IMR-90 (cell line): ENCODE measurements at regions not wholly inside any gene's neighbourhood (a gene's known extent, or its start where the extent isn't known, plus 50 kb on each side); places are given as distances from the start of the nearest gene placed in this dataset.
"Not testable (repeated sequence)": the region's sequence is repeated elsewhere in the genome, so short reads cannot be mapped to it uniquely, and the experiment has no call there.

Source experiments
- ATAC-seq: fragments of 200-7000 bp; cut with Tn5 transposase; 2 replicates; pipeline ENCODE4 v1.9.1; 2020; ENCODE audit warnings: low read depth, mild to moderate bottlenecking, moderate library complexity
- BruUV-seq: library from RNA; stranded (reverse); fragments of 400-500 nt; replicated peaks from 2 replicates; lab custom pipeline; 2021; lab: Mats Ljungman, UMichigan
- CTCF ChIA-PET: fragments of 300-600 bp; formaldehyde crosslinking; extraction: SDS; loops from one replicate; lab custom pipeline; 2021; ENCODE audit warnings: antibody characterized with exemption; lab: Yijun Ruan, JAX
- POLR2A ChIA-PET: fragments of 300-600 bp; sonication (Branson Sonifier 250); formaldehyde crosslinking; loops from one replicate; lab custom pipeline; 2022; ENCODE audit warnings: antibody characterized with exemption; ENCODE audit not compliant: unreplicated experiment; lab: Charles Lee
- DNase-seq: peaks from one replicate; pipeline ENCODE4 v3.0.0; 2013
- H2AFZ ChIP-seq: replicated peaks from 2 replicates; pipeline ENCODE3; 2013; ENCODE audit warnings: low read length, mild to moderate bottlenecking; ENCODE audit not compliant: poor library complexity
- H2AK5ac ChIP-seq: 2 replicates; pipeline ENCODE4 v1.6.1; 2013; ENCODE audit warnings: low read depth, low read length, inconsistent platforms
- H2AK9ac ChIP-seq: replicated peaks from 2 replicates; pipeline ENCODE3; 2013; ENCODE audit warnings: mild to moderate bottlenecking, low read depth, low read length, moderate library complexity; ENCODE audit not compliant: poor library complexity
- H2BK120ac ChIP-seq: 2 replicates; pipeline ENCODE4 v1.6.1; 2013; ENCODE audit warnings: low read depth, low read length, inconsistent platforms
- H2BK15ac ChIP-seq: 3 replicates; pipeline ENCODE4 v1.6.1; 2013; ENCODE audit warnings: low read depth, low read length, inconsistent platforms
- H2BK20ac ChIP-seq: 2 replicates; pipeline ENCODE4 v1.6.1; 2013; ENCODE audit warnings: low read depth, mild to moderate bottlenecking, inconsistent platforms, low read length, moderate library complexity
- H2BK5ac ChIP-seq: 2 replicates; pipeline ENCODE4 v1.6.1; 2013; ENCODE audit warnings: mild to moderate bottlenecking, low read depth, low read length, inconsistent platforms; ENCODE audit not compliant: poor library complexity, severe bottlenecking
- H3K14ac ChIP-seq: replicated peaks from 2 replicates; pipeline ENCODE4 v1.6.1; 2013; ENCODE audit warnings: low read depth, low read length, inconsistent platforms
- H3K18ac ChIP-seq: 2 replicates; pipeline ENCODE4 v1.6.1; 2013; ENCODE audit warnings: low read depth, low read length, control low read depth
- H3K23ac ChIP-seq: 2 replicates; pipeline ENCODE4 v1.6.1; 2013; ENCODE audit warnings: low read depth, low read length, inconsistent platforms
- H3K27ac ChIP-seq: 2 replicates; pipeline ENCODE4 v1.5.1; 2013; ENCODE audit warnings: mild to moderate bottlenecking, control low read depth, low read length; ENCODE audit not compliant: insufficient read depth
- H3K27me3 ChIP-seq: 2 replicates; pipeline ENCODE4 v1.6.1; 2013; ENCODE audit warnings: low read length; ENCODE audit not compliant: control insufficient read depth, insufficient read depth
- H3K36me3 ChIP-seq: 2 replicates; pipeline ENCODE4 v1.6.1; 2013; ENCODE audit warnings: low read length, mixed read lengths; ENCODE audit not compliant: control insufficient read depth, insufficient read depth
- H3K4ac ChIP-seq: 2 replicates; pipeline ENCODE4 v1.6.1; 2013; ENCODE audit warnings: low read depth, low read length, inconsistent platforms
- H3K4me1 ChIP-seq: 2 replicates; pipeline ENCODE4 v1.6.1; 2013; ENCODE audit warnings: low read length, mixed read lengths; ENCODE audit not compliant: control insufficient read depth, insufficient read depth
- H3K4me2 ChIP-seq: 2 replicates; pipeline ENCODE4 v1.6.1; 2013; ENCODE audit warnings: low read depth, mild to moderate bottlenecking, control low read depth, low read length, moderate library complexity
- H3K4me3 ChIP-seq: 2 replicates; pipeline ENCODE4 v1.5.1; 2013; ENCODE audit warnings: low read depth, mild to moderate bottlenecking, control low read depth, low read length, moderate library complexity; ENCODE audit not compliant: insufficient read depth
- H3K56ac ChIP-seq: 2 replicates; pipeline ENCODE4 v1.6.1; 2013; ENCODE audit warnings: low read length, inconsistent platforms; ENCODE audit not compliant: insufficient read depth; ENCODE audit errors: extremely low read depth
- H3K79me1 ChIP-seq, 2 experiments: 2 replicates each; pipeline ENCODE4 v1.6.1; 2013; ENCODE audit warnings: low read length in 2 of 2, inconsistent platforms in 1 of 2, low read depth in 1 of 2
- H3K9ac ChIP-seq: 2 replicates; pipeline ENCODE4 v1.6.1; 2013; ENCODE audit warnings: low read depth, low read length, control low read depth
- H3K9me1 ChIP-seq: 2 replicates; pipeline ENCODE4 v1.6.1; 2013; ENCODE audit warnings: low read length, inconsistent platforms; ENCODE audit not compliant: insufficient read depth
- H3K9me3 ChIP-seq: 2 replicates; pipeline ENCODE4 v1.6.1; 2013; ENCODE audit warnings: low read length; ENCODE audit not compliant: control insufficient read depth, insufficient read depth
- H4K20me1 ChIP-seq: 2 replicates; pipeline ENCODE4 v1.6.1; 2013; ENCODE audit warnings: low read length, inconsistent platforms; ENCODE audit not compliant: insufficient read depth
- H4K5ac ChIP-seq: 2 replicates; pipeline ENCODE4 v1.6.1; 2013; ENCODE audit warnings: mild to moderate bottlenecking, low read depth, low read length, control low read depth
- H4K8ac ChIP-seq, 2 experiments: 2 replicates each; pipeline ENCODE4 v1.6.1; 2013; ENCODE audit warnings: low read depth in 2 of 2, low read length in 2 of 2, control low read depth in 1 of 2, inconsistent platforms in 1 of 2
- H4K91ac ChIP-seq: 2 replicates; pipeline ENCODE4 v1.6.1; 2013; ENCODE audit warnings: low read depth, low read length, inconsistent platforms; ENCODE audit not compliant: insufficient read depth
- CHD1 ChIP-seq: IDR thresholded peaks from 2 replicates; pipeline ENCODE4 v1.6.1; 2012; ENCODE audit warnings: low read depth, low read length, improper control_type of control experiment
- USF2 ChIP-seq: fragments of 150-350 bp; IDR thresholded peaks from 2 replicates; pipeline ENCODE4 v1.6.1; 2017; ENCODE audit warnings: mild to moderate bottlenecking, antibody characterized with exemption, low read length, low read depth
- WGBS, 2 experiments: methylation state at CpG; one replicate each; pipeline versions ENCODE4 v1.1.5 to v1.1.7; 2013; ENCODE audit warnings: missing lambda C conversion rate in 2 of 2; ENCODE audit not compliant: insufficient read length in 1 of 2; ENCODE audit errors: extremely low coverage in 2 of 2; 5-methylcytosine and 5-hydroxymethylcytosine counted together
- dilution Hi-C: fragments of 300-500 bp; cut with HindIII; formaldehyde crosslinking; loops from one replicate; pipeline ENCODE4 v1.14.3; 2018; ENCODE audit warnings: low sequenced_read_pairs; ENCODE audit not compliant: unreplicated experiment
- in situ Hi-C: fragments of 300-500 bp; cut with MboI; formaldehyde crosslinking; loops from 3 replicates; pipeline ENCODE4 v1.14.3; 2019; ENCODE audit warnings: low sequenced_read_pairs, inconsistent platforms, mixed read lengths
- intact Hi-C: fragments of 100-400 bp; cut with micrococcal nuclease; formaldehyde crosslinking; loops from 2 replicates; pipeline ENCODE4 v1.10.0; 2022

- POLR2A ChIA-PET: no interaction called here
- H4K20me1 ChIP-seq: no peaks in the 10 kb centered on the region
- H3K27me3 ChIP-seq: no peaks in the 10 kb centered on the region
- DNase-seq (no peak), ATAC-seq (no peak)
- no peaks in the 10 kb centered on the region for H3K9me1 ChIP-seq
- no peak overlapping the region for H3K4me2 ChIP-seq
- H2BK5ac ChIP-seq: no peak overlapping the region
- H3K9ac ChIP-seq: no peak overlapping the region
- in situ Hi-C loops (no loop called here), intact Hi-C loops (no loop called here), dilution Hi-C loops (no loop called here)
- no peak for TF ChIP-seq USF2
- TF ChIP-seq CHD1: no peak
- no peak overlapping the region for H3K14ac ChIP-seq
- H2AFZ ChIP-seq: no peak overlapping the region
- no peak overlapping the region for H4K5ac ChIP-seq
- no peak overlapping the region for H4K91ac ChIP-seq
- H3K4me3 ChIP-seq: no peak overlapping the region
- H3K79me1 ChIP-seq: no peaks in the 10 kb centered on the region
- H3K4ac ChIP-seq: no peak overlapping the region
- H3K56ac ChIP-seq: no peak overlapping the region
- H3K23ac ChIP-seq: no peak overlapping the region
- no peak overlapping the region for H3K27ac ChIP-seq
- no TSS peak for BruUV-seq
- H2BK120ac ChIP-seq: no peak overlapping the region
- no peaks in the 10 kb centered on the region for H3K4me1 ChIP-seq
- no peak overlapping the region for H4K8ac ChIP-seq
- CTCF ChIA-PET: no interaction called here
- H3K9me3 ChIP-seq: no peaks in the 10 kb centered on the region
- no peak overlapping the region for H2AK5ac ChIP-seq
- no peaks in the 10 kb centered on the region for H3K36me3 ChIP-seq
- no peak overlapping the region for H2BK20ac ChIP-seq
- H2AK9ac ChIP-seq: no peak overlapping the region
- H2BK15ac ChIP-seq: no peak overlapping the region
- H3K18ac ChIP-seq: no peak overlapping the region
Measured at GRCh38 chr3:159305017-159305416, 503.2 kb downstream of the MFSD1 start.

GRCh38 chr3:159316706-159317105, 514.9 kb downstream of the MFSD1 start:
- H4K8ac ChIP-seq, H3K4me2 ChIP-seq, BruUV-seq, H3K4me1 ChIP-seq, H2BK120ac ChIP-seq, H4K20me1 ChIP-seq, H2AK9ac ChIP-seq, H3K23ac ChIP-seq, H4K5ac ChIP-seq, H3K4me3 ChIP-seq, H2BK15ac ChIP-seq, H3K79me1 ChIP-seq, H3K9ac ChIP-seq, H3K56ac ChIP-seq, H3K9me3 ChIP-seq, H3K14ac ChIP-seq, H3K27ac ChIP-seq, in situ Hi-C loops, CTCF ChIA-PET, ATAC-seq, H3K18ac ChIP-seq, H2AFZ ChIP-seq, H2BK20ac ChIP-seq, H4K91ac ChIP-seq, H3K27me3 ChIP-seq, H3K9me1 ChIP-seq, H3K36me3 ChIP-seq, H2BK5ac ChIP-seq, dilution Hi-C loops, H3K4ac ChIP-seq, POLR2A ChIA-PET, H2AK5ac ChIP-seq, DNase-seq: not testable (repeated sequence)
- intact Hi-C loops: loop anchor here (5.0 kb wide), 1 partner anchor 781 kb away; no protein-coding TSS in a partner anchor
- WGBS, 2 experiments: no CpG with 5 or more reads among the region's 3 CpGs
